ENCODE measurements at regions not wholly inside any gene's neighbourhood (a gene's known extent, or its start where the extent isn't known, plus 50 kb on each side); places are given as distances from the start of the nearest gene placed in this dataset.

DNA sequence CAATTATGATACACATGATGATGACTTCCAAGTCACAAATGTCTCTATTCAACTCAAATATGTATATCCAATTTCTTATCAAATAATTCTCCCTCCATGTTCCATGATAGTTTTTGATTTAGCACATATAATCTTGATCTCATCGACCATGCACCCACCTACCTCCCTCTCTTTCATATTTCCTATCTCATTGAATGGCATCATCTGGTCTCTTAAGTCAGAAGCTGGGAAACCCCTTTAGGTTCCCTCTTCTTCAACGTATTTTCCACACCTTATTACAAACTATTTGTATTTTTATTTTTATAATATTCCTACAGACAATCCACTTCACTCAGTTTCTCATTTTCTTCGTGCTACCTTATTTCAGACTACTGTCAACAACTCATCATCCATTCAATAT is 56.9 kb upstream of the DPH6 start (continued):
- TF ChIP-seq ZNF79 (CRISPR knock-in tag; IDR thresholded peaks at IDR 0.05; ENCODE audit: low read depth) (no peak), XRCC5 (IDR thresholded peaks at IDR 0.05; ENCODE audit: low read depth, low read length) (no peak)

DNA sequence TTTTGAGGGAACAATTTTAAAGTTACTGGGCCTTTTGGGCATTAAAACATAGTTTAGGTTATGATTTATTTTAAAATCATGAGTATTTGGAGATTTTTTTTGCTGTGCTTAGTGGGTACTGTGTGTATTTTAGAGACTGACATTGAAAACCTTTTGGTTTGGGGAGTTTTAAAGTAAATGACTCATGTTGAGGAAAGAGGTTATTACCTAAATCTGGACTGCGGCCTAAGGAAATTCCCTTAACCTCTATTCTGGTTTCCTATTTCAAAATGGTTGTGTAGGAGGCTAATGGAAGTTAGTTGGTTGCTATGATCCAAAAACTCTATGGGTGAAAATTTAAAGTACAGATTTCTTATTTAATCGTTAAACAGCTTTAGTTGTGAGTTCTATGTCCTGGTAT is 57.3 kb upstream of the DPH6 start:
- H3K27ac ChIP-seq (ENCODE audit: extremely low read depth, low read depth, low read length): no peak overlapping the region
- ChIA-PET CTCF (ENCODE audit: low intra/inter-chr PET ratio) (no interaction called here), POLR2A (no interaction called here)
- in situ Hi-C loops (cut with MboI) (no loop called here), intact Hi-C loops (cut with micrococcal nuclease) (no loop called here)
- no peaks in the 10 kb centered on the region for H3K79me2 ChIP-seq (ENCODE audit: control insufficient read depth, insufficient read depth, low read length)
- no peak overlapping the region for H3K4me2 ChIP-seq (ENCODE audit: insufficient read depth, low read length)
- no peaks in the 10 kb centered on the region for H3K36me3 ChIP-seq (ENCODE audit: control insufficient read depth, insufficient read depth, low read length)
- H3K4me1 ChIP-seq (replicated peaks in 1 of 2; ENCODE audit: control insufficient read depth in 2 of 2, insufficient read depth in 2 of 2, low read length in 2 of 2): no peaks in the 10 kb centered on the region
- H3K4me3 ChIP-seq: no peak overlapping the region
- WGBS (ENCODE audit: insufficient coverage, low coverage, missing lambda C conversion rate): 20% methylated on average over 2 of the region's 2 CpGs
- no peaks in the 10 kb centered on the region for H4K20me1 ChIP-seq (replicated peaks; ENCODE audit: control insufficient read depth, insufficient read depth, low read length)
- FAIRE-seq: no peak
- H3K9me3 ChIP-seq (replicated peaks; ENCODE audit: control insufficient read depth, insufficient read depth, low read depth, low read length): no peaks in the 10 kb centered on the region
- H3K9ac ChIP-seq (ENCODE audit: insufficient read depth in 1 of 2, low read depth in 2 of 2, low read length in 2 of 2): no peak overlapping the region
- H3K9me1 ChIP-seq (ENCODE audit: control insufficient read depth, insufficient read depth, low read length): no peaks in the 10 kb centered on the region
- DNase-seq (ENCODE audit: extremely low read depth in 1 of 4, low spot score in 3 of 4): no peak
- no peaks in the 10 kb centered on the region for H3K27me3 ChIP-seq (ENCODE audit: control insufficient read depth in 2 of 2, insufficient read depth in 2 of 2, low read length in 2 of 2)
- no peak for ATAC-seq
- BruUV-seq (replicated peaks): no TSS peak
- H2AFZ ChIP-seq (ENCODE audit: low read depth, low read length): no peak overlapping the region
- TF ChIP-seq RHOXF2B (CRISPR knock-in tag; conservative IDR thresholded peaks at IDR 0.05) (no peak), ILK (tag; IDR thresholded peaks at IDR 0.05; ENCODE audit: borderline replicate concordance, low read depth) (no peak), EHMT2 (IDR thresholded peaks at IDR 0.05) (no peak), BMI1 (IDR thresholded peaks at IDR 0.05; ENCODE audit: low read length) (no peak), NBN (IDR thresholded peaks at IDR 0.05; ENCODE audit: low read depth) (no peak), TGIF2 (CRISPR knock-in tag; IDR thresholded peaks at IDR 0.05) (no peak), ZZZ3 (IDR thresholded peaks at IDR 0.05) (no peak), DPF2 (IDR thresholded peaks at IDR 0.05) (no peak), FOXK1 (CRISPR knock-in tag; IDR thresholded peaks at IDR 0.05; ENCODE audit: borderline replicate concordance) (no peak), PHF21A (IDR thresholded peaks at IDR 0.05; ENCODE audit: borderline replicate concordance, low read depth) (no peak), SIX5 (IDR thresholded peaks at IDR 0.05; ENCODE audit: borderline replicate concordance in 1 of 2, insufficient read depth in 1 of 2, low read depth in 1 of 2, low read length in 2 of 2) (no peak)
- TF ChIP-seq, protein P1, sequence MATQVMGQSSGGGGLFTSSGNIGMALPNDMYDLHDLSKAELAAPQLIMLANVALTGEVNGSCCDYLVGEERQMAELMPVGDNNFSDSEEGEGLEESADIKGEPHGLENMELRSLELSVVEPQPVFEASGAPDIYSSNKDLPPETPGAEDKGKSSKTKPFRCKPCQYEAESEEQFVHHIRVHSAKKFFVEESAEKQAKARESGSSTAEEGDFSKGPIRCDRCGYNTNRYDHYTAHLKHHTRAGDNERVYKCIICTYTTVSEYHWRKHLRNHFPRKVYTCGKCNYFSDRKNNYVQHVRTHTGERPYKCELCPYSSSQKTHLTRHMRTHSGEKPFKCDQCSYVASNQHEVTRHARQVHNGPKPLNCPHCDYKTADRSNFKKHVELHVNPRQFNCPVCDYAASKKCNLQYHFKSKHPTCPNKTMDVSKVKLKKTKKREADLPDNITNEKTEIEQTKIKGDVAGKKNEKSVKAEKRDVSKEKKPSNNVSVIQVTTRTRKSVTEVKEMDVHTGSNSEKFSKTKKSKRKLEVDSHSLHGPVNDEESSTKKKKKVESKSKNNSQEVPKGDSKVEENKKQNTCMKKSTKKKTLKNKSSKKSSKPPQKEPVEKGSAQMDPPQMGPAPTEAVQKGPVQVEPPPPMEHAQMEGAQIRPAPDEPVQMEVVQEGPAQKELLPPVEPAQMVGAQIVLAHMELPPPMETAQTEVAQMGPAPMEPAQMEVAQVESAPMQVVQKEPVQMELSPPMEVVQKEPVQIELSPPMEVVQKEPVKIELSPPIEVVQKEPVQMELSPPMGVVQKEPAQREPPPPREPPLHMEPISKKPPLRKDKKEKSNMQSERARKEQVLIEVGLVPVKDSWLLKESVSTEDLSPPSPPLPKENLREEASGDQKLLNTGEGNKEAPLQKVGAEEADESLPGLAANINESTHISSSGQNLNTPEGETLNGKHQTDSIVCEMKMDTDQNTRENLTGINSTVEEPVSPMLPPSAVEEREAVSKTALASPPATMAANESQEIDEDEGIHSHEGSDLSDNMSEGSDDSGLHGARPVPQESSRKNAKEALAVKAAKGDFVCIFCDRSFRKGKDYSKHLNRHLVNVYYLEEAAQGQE (IDR thresholded peaks at IDR 0.05; ENCODE audit: borderline replicate concordance): no peak
- TF ChIP-seq, protein P1 (CRISPR knock-in tag; IDR thresholded peaks at IDR 0.05; ENCODE audit: low read depth): no peak
